ENCODE measurements at regions not wholly inside any gene's neighbourhood (a gene's known extent, or its start where the extent isn't known, plus 50 kb on each side); places are given as distances from the start of the nearest gene placed in this dataset.

DNA sequence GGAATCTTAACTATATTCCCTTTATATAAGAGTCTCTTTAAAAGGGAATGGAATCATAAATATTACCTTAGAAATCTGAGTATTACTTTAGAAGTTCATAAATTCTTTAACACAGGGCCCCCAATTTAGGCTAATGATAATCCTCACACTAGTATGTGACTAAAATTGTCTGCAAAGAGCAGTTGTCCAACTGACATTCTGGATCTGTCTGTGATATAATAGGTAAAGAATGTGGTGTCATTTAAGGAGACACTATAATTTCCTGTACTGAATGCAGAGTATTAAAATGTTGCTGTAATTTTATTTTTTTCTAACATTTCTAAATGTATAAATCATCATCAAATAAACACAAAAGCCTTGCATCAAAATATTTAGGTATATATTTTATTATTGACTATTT, 128.5 kb upstream of the DST start:
- no peak for DNase-seq

DNA sequence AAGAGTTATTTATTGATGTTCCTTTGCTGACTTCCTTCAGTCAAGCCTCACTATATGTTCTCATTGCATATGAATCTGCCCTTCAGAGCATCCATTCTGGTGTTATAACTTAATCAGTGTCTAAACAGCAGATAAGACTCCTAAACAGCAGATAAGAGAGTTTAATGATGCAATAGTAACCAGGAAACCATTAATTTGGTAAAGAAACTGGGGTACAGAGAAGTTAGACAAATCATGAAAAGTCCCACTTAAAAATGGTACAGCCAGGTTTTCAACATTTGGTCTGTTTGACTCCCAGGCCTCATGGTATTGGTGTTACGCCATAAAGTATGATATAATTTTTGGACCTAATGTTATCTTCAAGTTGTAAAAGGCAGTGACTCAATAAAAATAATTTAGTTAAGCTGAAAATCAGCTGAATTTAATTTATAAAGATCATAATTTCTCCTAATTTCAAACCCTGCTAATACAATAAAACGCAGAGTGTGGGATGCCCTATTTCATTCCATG, 127.4 kb upstream of the DST start:
- DNase-seq: no peak

DNA sequence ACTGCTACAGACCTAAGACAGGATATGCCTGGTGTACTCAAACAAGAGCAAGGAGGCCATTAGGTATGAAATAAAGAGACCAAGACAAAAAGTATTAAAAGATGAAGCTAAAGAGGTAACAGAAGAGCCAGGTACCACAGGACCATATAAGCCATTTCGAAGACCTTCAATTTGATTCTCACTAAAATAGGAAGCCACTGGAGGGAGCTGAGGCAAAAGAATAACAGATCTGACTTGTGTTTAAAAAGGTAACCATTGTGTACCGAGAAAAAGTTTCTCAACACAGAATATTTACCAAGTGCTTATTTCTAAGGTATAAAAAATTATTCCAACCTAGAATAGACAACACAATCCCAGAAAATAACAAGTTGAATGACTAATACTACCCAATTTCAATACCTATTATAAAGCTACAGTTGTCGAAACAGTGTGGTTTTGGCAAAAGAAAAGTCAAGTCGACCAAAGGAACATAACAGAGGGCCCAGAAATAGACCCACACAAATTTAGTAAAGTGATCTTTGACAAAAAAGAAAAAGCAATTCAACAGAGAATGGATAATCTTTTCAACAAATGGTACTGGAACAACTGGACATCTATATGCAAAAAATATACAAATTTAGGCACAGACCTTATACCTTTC, 125.3 kb upstream of the DST start:
- DNase-seq: peak in 1 of 51 donors; percentile 29

DNA sequence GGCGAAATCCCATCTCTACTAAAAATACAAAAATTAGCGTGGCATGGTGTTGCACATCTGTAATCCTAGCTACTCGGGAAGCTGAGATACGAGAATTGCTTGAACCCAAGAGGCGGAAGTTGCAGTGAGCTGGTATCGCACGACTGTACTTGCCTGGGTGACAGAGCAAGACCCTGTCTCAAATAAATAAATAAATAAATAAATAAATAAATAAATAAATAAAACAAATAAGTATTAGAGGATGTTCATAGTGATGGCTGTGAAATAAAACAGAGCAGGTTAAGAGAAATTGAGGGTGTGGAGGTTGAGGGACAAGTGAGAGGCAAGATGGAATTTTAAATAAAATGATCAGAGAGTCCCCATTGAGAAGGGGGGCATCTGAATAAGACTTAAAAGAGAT, 124.7 kb upstream of the DST start:
- DNase-seq: no peak

DNA sequence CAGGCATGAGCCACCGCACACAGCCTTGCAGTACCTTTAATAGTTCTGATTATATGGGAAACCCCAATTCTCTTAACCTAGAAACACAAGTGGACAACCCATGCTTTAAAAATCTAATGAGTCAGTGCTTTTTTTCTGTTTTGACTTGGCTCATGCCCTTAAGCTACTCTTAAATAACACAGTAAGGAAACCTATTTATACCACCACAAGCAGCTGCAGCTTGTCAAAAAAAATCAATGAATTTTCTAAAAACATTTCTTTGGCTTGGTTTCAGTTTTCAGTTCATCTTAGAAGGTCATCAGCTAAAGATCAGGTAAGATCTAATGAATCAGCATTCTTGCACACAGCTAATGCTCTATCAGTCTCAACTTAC, 124.1 kb upstream of the DST start:
- no peak for DNase-seq

DNA sequence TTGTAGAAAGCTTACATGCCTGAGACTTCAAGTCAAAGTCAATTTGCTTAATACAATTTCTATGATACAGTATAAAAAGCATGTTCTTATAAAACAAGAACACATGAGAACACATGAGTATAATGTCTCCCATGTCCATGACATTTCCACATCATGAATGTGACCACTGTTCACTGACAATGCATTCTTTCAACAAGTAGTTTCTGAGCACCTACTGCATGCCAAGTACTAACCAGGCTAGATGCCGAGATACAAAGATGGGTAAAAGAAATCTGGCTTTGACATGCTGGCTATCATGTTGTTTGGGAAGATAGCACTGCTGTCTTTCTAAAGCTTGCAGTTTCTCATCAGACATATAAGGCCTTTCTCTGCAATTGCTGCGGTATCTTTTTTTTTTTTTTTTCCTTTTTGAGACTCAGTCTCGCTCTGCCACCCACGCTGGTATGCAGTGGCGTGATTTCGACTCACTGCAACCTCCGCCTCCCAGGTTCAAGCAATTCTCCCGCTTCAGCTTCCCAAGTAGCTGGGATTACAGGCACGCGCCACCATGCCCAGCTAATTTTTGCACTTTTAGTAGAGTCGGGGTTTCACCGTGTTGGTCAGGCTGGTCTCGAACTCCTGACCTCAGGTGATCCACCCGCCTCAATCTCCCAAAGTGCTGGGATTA, 123.6 kb upstream of the DST start:
- DNase-seq: peak in 1 of 51 donors; percentile 13

DNA sequence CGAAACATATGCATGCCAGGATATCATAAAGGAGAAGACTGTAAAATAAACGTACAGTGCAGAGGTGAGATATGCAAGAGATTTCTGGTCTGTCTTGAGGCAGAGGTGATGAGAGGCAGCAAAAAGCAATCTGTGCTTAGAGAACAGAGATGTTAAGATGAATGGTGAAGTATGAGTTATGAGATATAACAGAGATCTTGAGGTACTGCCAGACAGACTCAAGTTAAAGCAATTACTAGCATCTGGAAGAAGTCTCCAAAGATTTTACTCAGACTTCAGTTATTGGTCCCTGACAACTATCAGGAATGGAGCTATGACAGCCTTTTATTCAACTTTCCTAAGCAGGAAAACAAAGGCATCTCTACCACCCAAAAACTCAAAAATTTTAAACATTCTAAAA, 122.8 kb upstream of the DST start:
- DNase-seq: no peak

DNA sequence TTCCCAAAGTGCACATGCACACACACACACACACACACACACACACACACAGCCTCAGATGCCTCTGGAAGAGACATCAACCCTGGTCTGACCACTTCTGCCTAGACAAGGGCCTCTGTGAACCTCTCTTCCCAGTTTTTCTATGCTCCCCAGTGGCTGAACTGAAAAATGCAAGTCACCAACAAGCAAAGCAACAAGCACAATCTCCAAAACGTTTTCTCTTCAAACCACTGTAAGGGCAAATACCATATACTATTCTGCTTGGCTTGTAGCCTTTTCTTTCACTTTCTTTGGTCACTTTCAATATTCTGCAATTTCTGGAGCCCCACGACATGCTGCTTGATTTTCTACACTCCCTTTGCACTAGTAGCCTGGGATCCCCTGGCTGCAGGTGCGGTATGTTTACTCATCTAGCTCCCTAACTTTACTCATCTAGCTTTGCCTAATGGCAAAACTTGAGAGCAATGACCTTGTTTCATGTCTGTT, 121.4 kb upstream of the DST start:
- peak in 16 of 51 donors; percentile 7 to 61 (median 36) for DNase-seq

DNA sequence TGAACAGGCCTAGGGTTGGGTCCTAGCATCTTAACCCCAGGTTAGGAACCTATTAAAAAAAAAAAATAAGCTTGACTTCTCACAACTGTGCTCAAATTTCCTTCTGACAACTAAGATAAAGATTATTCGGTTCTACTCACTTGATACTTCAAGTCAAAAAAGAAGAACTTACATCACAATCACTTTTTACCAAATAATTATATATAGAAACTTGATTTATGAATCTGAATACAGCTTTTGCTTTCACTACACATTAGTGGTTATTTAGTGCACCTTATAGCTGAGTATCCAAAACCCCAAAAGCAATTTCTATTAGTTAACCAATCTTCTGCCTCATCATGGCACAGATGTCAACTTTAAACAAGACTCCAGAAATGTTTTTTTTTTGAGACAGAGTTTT, 119.0 kb upstream of the DST start:
- DNase-seq: no peak

DNA sequence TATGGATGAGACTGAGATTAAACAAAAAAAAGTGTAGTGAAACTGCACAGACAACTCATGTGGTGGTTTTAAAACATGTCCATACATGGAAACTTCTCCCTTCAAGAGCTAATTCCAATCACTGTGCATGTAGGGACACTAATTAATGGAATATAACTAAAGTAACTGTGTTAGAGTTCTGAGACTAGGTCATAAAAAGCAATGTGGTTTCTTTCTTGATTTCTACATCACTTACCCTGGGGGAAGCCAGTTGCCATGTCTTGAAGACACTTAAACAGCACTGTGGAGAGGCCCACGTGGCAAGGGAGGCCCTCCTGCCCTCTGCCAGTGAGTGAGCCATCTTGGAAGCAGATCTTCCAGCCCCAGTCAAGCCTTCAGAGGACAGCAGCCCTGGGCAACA, 118.2 kb upstream of the DST start:
- no peak for DNase-seq

DNA sequence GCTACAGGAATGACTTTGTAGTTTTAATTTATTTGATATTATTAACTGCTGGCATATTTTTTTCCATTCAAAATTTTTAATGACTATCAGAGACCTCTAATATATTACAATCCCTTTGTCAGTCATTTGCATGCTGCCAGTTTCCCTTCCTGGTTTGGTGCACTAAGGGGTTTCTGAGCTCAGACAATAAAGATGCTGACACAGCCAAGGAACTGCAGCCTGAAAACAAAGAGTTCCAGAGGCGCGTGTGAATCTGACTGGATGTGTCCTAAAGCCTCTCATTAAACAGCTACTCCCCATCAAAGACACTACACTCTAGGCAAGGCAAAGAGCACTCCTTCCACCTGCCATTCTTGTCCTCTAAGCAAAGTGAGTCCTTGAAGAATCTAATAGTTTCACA, 116.8 kb upstream of the DST start:
- peak in 9 of 51 donors; percentile 9 to 49 (median 32) for DNase-seq

DNA sequence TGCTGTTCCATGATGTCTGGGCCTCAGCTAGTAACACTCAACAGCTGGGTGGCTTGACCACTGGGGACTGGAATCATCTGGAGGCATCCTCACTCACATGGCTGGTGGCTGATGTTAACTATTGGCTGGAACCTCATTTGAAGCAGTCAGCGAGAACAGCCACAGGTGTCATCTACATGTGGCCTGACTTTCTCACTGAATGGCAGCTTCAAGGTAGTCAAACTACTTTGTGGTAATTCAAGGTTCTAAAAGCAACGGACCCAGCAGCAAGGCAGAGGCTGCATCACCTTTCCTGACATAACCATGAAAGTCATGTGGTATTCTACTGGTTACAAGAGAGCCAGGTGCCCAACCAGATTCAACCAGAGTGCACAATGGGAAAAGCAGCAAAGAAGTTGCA, 115.9 kb upstream of the DST start:
- DNase-seq: no peak

DNA sequence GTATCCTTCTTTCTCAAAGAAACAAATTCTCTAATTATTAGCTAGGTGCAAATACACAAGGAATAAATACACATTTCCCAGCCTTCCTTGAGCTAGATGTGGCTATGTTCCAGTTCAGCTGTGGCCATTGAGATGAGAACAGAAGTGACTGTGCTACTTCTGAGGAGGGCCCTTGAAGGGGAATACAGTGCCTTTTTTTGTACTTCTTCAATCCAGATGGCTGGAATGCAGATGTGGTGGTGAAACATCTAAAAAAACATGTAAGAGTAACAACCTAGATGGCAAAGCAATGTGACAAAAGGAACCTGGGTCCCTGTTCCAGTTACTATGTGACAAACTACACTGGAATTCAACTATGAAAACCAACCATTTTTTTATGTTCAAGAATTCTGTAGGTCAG, 115.4 kb upstream of the DST start:
- DNase-seq: peak in 2 of 51 donors; percentile 48 to 68

DNA sequence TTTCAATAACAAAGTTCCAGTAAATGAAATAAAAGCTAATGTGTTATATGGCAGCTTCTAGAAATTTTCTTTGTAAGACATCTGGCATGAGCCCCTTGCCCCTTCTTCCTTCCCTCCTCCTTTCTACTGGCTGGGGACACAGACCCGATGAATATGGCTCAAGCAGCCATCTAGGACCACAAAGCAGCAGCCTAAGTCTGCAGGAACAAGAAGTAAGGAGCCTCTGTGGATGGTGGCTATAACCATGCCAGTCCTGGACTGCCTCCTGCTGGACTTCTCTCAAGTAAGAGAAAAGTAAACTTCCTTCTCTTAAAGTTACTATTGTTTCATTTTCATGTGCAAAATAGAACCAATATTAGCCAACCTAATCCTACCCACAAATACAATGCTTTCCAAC, 114.9 kb upstream of the DST start:
- peak in 14 of 51 donors; percentile 11 to 68 (median 36) for DNase-seq

DNA sequence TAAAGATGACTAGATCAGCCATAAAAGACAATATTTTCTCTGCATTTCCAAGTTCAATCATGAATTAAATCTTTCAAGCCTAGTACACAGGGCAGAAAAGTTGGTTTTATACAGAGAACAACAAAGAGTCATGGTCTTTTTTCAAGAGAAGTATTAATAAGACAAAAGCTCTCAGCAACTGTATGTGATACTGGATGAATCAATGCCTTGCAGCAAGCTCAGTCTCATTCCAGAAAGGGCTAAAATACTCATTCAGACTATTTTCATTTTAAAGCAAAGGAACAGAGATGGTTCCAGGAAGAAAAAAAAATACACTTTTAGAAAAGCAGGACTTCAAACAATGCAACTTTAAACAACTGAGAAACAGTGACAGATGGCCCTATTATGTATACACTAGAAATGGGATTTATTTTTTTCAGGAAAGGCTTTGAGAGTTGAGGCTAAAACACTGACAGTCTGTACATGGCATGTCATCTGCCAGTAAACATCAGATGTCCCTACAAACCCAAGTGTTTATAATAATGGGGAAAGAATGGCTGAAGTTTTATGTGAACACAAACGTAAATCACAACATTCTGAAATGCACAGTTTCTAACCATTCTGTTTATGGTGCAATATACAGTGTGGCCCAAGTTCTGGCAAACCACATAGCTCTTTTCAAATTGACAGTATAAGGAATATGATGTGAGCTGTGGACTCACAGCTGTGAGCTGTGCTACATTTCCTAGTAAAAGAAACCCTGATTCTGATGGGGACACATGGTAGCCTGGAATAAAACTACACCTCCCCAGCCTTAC, 114.3 kb upstream of the DST start:
- peak in 1 of 51 donors; percentile 74 for DNase-seq

DNA sequence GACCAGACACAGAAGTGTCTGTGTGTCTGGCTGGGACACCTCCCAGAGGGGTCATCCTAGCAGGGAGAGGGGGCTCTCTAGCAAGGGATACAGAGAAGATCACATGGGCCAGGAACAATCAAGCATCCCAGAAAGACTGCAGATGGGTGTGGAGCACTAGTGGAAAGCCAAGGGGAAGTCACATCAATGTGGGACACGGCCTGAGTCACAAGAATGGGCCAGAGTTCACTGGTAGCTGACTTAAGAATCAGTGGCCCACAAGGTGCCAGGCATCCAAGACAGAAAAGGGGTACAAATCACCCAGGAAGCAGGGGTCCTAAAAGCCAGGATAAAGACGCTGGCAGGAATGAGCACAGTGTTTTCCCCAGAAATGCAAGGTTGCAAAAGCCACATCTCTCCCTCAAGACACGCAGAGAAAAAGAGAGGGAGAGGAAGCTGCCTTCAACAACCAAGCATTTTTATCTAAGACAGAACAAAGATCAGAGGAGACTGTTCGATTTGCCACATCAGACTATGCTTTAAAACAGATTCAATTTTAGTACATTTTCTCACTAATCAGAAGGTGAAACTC, 113.6 kb upstream of the DST start:
- peak in 2 of 51 donors; percentile 61 to 74 for DNase-seq

DNA sequence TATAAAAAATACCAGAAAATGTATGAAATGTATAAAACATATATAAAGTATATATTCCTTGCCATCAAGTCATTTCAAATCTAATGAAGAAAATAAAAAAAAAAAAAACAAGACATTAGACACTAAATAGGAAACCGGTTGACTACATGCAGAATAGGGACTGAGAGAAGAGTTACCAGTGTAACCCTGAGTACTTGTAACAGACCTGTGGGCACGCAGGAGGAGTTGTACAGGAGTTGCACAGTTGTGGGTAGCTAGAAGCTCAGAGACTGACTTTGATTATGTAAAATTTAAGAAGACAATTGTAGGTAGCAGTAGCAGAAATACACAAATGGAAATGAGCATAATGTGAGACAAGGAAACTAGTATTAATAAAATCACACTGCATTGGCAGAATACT, 112.4 kb upstream of the DST start:
- DNase-seq: no peak

DNA sequence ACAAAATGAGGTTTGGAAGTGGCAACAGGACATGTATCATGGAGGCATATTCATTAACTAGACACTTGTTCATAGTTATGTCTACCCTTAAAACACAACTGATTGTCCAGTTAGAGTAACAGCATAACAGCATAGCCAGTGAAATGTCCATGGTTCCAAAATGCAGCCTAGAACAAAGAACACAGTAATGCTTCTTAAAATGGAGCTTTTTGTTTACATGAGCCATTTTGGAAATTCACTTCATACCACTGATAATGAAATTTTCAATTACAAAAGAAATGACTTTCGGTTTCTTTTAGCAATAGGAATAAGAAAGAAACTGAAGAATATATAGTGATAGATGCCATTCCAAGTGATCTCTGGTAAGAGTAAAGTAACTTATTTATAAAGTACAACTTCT, 111.1 kb upstream of the DST start:
- DNase-seq: peak in 1 of 51 donors; percentile 48

DNA sequence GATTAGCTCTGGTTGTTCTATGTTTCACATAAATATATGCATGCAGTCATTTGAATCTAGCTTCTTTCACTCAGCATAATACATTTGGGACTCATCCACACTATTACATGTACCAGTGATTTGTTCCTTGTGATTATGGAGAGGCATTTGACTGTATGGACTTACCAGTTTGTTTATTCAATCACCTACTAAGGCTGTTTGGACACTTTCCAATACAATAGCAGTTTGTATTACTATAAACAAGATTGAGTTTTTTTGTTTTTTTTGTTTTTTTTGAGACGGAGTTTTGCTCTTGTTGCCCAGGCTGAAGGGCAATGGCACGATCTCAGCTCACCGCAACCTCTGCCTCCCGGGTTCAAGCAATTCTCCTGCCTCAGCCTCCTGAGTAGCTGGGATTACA, 109.8 kb upstream of the DST start:
- DNase-seq: no peak

DNA sequence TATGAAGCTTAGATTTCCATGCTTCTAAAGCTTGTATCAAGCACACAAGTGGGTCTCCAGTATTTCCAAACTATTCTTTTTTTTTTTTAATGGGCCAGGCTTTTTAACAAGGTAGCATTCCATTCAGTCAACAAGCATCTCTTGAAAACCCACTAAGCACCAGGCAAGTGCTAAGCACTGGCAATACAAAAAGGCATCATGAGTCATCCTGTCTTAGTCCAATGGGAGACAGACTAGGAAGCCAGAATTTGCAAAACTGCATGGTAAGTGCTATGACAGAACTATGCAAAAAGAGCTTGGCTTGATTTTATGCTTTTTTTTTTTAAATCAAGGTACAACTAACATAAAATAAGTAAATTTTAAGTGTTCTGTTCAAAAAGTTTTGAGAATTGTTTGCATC, 109.3 kb upstream of the DST start:
- no peak for DNase-seq

DNA sequence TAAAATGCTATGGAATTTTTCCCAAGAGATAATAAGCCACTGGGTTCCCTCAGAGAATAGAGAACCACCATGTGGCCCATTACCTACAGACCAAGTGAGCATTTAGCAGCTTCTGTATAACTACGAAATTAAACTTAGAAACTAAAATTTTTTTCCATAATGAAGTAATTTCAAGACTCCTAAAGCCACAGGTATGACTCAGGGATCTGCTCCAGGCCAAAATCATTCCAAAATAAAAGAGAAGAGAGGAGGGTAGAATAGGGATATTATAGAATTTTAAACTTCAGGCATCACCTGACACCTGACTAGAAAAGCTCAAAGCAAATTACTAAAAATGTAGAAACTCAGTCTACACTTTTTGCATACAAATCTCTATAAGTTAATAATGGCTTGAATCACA, 108.9 kb upstream of the DST start:
- DNase-seq: no peak

DNA sequence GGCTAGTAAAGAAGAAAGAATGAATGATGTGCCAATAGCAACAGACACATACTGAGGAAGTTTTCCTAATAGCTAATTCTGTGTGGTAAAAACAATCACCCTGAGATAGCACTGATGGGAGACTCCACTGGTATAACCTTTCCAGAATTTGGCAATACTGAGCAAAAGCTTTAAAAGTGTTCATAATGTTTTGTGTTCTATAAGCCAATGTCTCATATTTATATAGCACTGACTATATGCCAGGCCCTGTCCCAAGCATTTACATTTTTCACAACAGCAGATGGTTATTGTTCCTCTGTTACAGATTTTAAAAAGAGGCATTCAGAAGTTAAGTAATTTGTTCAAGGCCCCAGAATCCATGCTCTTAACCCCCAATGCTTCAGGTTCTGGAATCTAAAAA, 108.0 kb upstream of the DST start:
- DNase-seq: no peak
